ENCODE measurements at regions not wholly inside any gene's neighbourhood (a gene's known extent, or its start where the extent isn't known, plus 50 kb on each side); places are given as distances from the start of the nearest gene placed in this dataset.

GRCh38 chr4:138426786-138427185, 184.6 kb upstream of the SLC7A11 start:
- H3K4me3 ChIP-seq (ENCODE audit: low read depth, low read length): no peak overlapping the region
- TF ChIP-seq CTCF (conservative IDR thresholded peaks at IDR 0.05; ENCODE audit: low read depth, low read length): no peak
- no peak for DNase-seq (ENCODE audit: low read depth)

- H3K4me3 ChIP-seq (ENCODE audit: low read depth, low read length): no peak overlapping the region
- no peak for DNase-seq (ENCODE audit: low read depth)
- TF ChIP-seq CTCF (conservative IDR thresholded peaks at IDR 0.05; ENCODE audit: low read depth, low read length): no peak
Measured at GRCh38 chr4:138420471-138420870, 178.3 kb upstream of the SLC7A11 start.

GRCh38 chr4:138414202-138414601, 172.1 kb upstream of the SLC7A11 start:
- no peak overlapping the region for H3K4me3 ChIP-seq (ENCODE audit: low read depth, low read length)
- no peak for TF ChIP-seq CTCF (conservative IDR thresholded peaks at IDR 0.05; ENCODE audit: low read depth, low read length)
- DNase-seq (ENCODE audit: low read depth): no peak

GRCh38 chr4:138413273-138413672, 171.1 kb upstream of the SLC7A11 start:
- TF ChIP-seq CTCF (conservative IDR thresholded peaks at IDR 0.05; ENCODE audit: low read depth, low read length): no peak
- H3K4me3 ChIP-seq (ENCODE audit: low read depth, low read length): no peak overlapping the region
- DNase-seq (ENCODE audit: low read depth): no peak

- no peak for TF ChIP-seq CTCF (conservative IDR thresholded peaks at IDR 0.05; ENCODE audit: low read depth, low read length)
- H3K4me3 ChIP-seq (ENCODE audit: low read depth, low read length): no peak overlapping the region
- DNase-seq (ENCODE audit: low read depth): no peak
Measured at GRCh38 chr4:138412847-138413246, 170.7 kb upstream of the SLC7A11 start.

- DNase-seq (ENCODE audit: low read depth): no peak
- TF ChIP-seq CTCF (conservative IDR thresholded peaks at IDR 0.05; ENCODE audit: low read depth, low read length): no peak
- H3K4me3 ChIP-seq (ENCODE audit: low read depth, low read length): no peak overlapping the region
Measured at GRCh38 chr4:138410266-138410665, 168.1 kb upstream of the SLC7A11 start.

GRCh38 chr4:138409670-138410069, 167.5 kb upstream of the SLC7A11 start:
- no peak overlapping the region for H3K4me3 ChIP-seq (ENCODE audit: low read depth, low read length)
- DNase-seq (ENCODE audit: low read depth): no peak
- no peak for TF ChIP-seq CTCF (conservative IDR thresholded peaks at IDR 0.05; ENCODE audit: low read depth, low read length)

Measured in epithelial cell of proximal tubule (primary cell).